PC-3 (cell line): ENCODE measurements at regions not wholly inside any gene's neighbourhood (a gene's known extent, or its start where the extent isn't known, plus 50 kb on each side); places are given as distances from the start of the nearest gene placed in this dataset.

ENCODE experiments used
- CTCF ChIP-seq: fragments of 300-600 bp; sonication (generic); conservative IDR thresholded peaks from 2 replicates; pipeline ENCODE4 v1.5.1; 2017; ENCODE audit warnings: antibody characterized with exemption, low read depth, mild to moderate bottlenecking, low read length
- EZH2 ChIP-seq: fragments of 300-600 bp; sonication (generic); IDR thresholded peaks from one replicate; pipeline ENCODE4 v1.6.1; 2017; ENCODE audit warnings: antibody characterized with exemption, mild to moderate bottlenecking, low read length; ENCODE audit not compliant: unreplicated experiment
- EZH2phosphoT487 ChIP-seq: fragments of 300-600 bp; sonication (generic); IDR thresholded peaks from 2 replicates; pipeline ENCODE4 v1.6.1; 2018; ENCODE audit warnings: mild to moderate bottlenecking, antibody characterized with exemption, low read length, borderline replicate concordance

GRCh38 chr3:104610730-104611652 lies 755.7 kb upstream of the ALCAM start:
- TF ChIP-seq CTCF (peak; percentile 44), EZH2 (no peak), EZH2phosphoT487 (no peak)
